ENCODE measurements at regions not wholly inside any gene's neighbourhood (a gene's known extent, or its start where the extent isn't known, plus 50 kb on each side); places are given as distances from the start of the nearest gene placed in this dataset.

- DNase-seq (ENCODE audit: low read depth): no peak
These were observed 85.2 kb upstream of the IGLL5 start for GRCh38 chr22:22802339-22802970.

- no peak for DNase-seq (ENCODE audit: low read depth)
These were observed 84.2 kb upstream of the IGLL5 start for GRCh38 chr22:22803285-22803853.

- no peak for DNase-seq (ENCODE audit: low read depth)
These were observed 77.6 kb upstream of the IGLL5 start for GRCh38 chr22:22810018-22810427.

- no peak for DNase-seq (ENCODE audit: low read depth)
These were observed 77.1 kb upstream of the IGLL5 start for GRCh38 chr22:22810471-22810870.

GRCh38 chr22:22811016-22812009 lies 76.3 kb upstream of the IGLL5 start:
- no peak for DNase-seq (ENCODE audit: low read depth)

GRCh38 chr22:22812031-22812905 lies 75.3 kb upstream of the IGLL5 start:
- DNase-seq (ENCODE audit: low read depth): no peak

- DNase-seq (ENCODE audit: low read depth): no peak
These were observed 74.2 kb upstream of the IGLL5 start for GRCh38 chr22:22813126-22814075.

GRCh38 chr22:22814666-22815396 lies 72.8 kb upstream of the IGLL5 start:
- no peak for DNase-seq (ENCODE audit: low read depth)

GRCh38 chr22:22815397-22816170 lies 72.0 kb upstream of the IGLL5 start:
- DNase-seq (ENCODE audit: low read depth): no peak

GRCh38 chr22:22816171-22816514 lies 71.5 kb upstream of the IGLL5 start:
- DNase-seq (ENCODE audit: low read depth): no peak

GRCh38 chr22:22816766-22817410 lies 70.7 kb upstream of the IGLL5 start:
- no peak for DNase-seq (ENCODE audit: low read depth)

- no peak for DNase-seq (ENCODE audit: low read depth)
These were observed 70.0 kb upstream of the IGLL5 start for GRCh38 chr22:22817468-22818201.

GRCh38 chr22:22818202-22818538 lies 69.4 kb upstream of the IGLL5 start:
- DNase-seq (ENCODE audit: low read depth): no peak

GRCh38 chr22:22818861-22819855 lies 68.5 kb upstream of the IGLL5 start:
- DNase-seq (ENCODE audit: low read depth): no peak

- no peak for DNase-seq (ENCODE audit: low read depth)
These were observed 67.5 kb upstream of the IGLL5 start for GRCh38 chr22:22820076-22820475.

- DNase-seq (ENCODE audit: low read depth): no peak
These were observed 67.0 kb upstream of the IGLL5 start for GRCh38 chr22:22820626-22821025.

GRCh38 chr22:22821340-22821739 lies 66.3 kb upstream of the IGLL5 start:
- DNase-seq (ENCODE audit: low read depth): no peak
